H9 (cell line): ENCODE measurements at regions not wholly inside any gene's neighbourhood (a gene's known extent, or its start where the extent isn't known, plus 50 kb on each side); places are given as distances from the start of the nearest gene placed in this dataset.
"Not testable (repeated sequence)": the region's sequence is repeated elsewhere in the genome, so short reads cannot be mapped to it uniquely, and the experiment has no call there.

Experiments
- DNase-seq: peaks from one replicate; pipeline ENCODE4 v3.0.0-alpha.2; 2017
- H2AFZ ChIP-seq: one replicate; pipeline ENCODE4 v1.6.1; 2013; ENCODE audit warnings: mild to moderate bottlenecking, low read length, control low read depth, moderate library complexity
- H2AK5ac ChIP-seq: 2 replicates; pipeline ENCODE4 v1.6.1; 2013; ENCODE audit warnings: low read length, control low read depth, mixed read lengths; ENCODE audit not compliant: insufficient read length
- H2BK120ac ChIP-seq: one replicate; pipeline ENCODE4 v1.6.1; 2013; ENCODE audit warnings: low read depth, mild to moderate bottlenecking, low read length, control low read depth, inconsistent platforms; ENCODE audit not compliant: poor library complexity, severe bottlenecking
- H2BK12ac ChIP-seq: 2 replicates; pipeline ENCODE4 v1.6.1; 2013; ENCODE audit warnings: low read length, control low read depth, mixed read lengths, low read depth; ENCODE audit not compliant: insufficient read length
- H2BK15ac ChIP-seq: 2 replicates; pipeline ENCODE4 v1.6.1; 2013; ENCODE audit warnings: low read depth, low read length, control low read depth
- H2BK20ac ChIP-seq: one replicate; pipeline ENCODE4 v1.6.1; 2013; ENCODE audit warnings: low read depth, mild to moderate bottlenecking, low read length, control low read depth, inconsistent platforms; ENCODE audit not compliant: poor library complexity, severe bottlenecking
- H2BK5ac ChIP-seq: 2 replicates; pipeline ENCODE4 v1.6.1; 2013; ENCODE audit warnings: low read length, control low read depth, mixed read lengths; ENCODE audit not compliant: insufficient read length
- H3K14ac ChIP-seq: 2 replicates; pipeline ENCODE4 v1.6.1; 2013; ENCODE audit warnings: low read length, control low read depth; ENCODE audit not compliant: insufficient read depth
- H3K18ac ChIP-seq: 2 replicates; pipeline ENCODE4 v1.6.1; 2013; ENCODE audit warnings: low read depth, mild to moderate bottlenecking, mixed read lengths, low read length, control low read depth; ENCODE audit not compliant: insufficient read length
- H3K23ac ChIP-seq: 2 replicates; pipeline ENCODE4 v1.6.1; 2013; ENCODE audit warnings: low read length, control low read depth, mixed read lengths, low read depth; ENCODE audit not compliant: insufficient read length
- H3K23me2 ChIP-seq: 2 replicates; pipeline ENCODE4 v1.6.1; 2013; ENCODE audit warnings: low read depth, mild to moderate bottlenecking, mixed read lengths, low read length, control low read depth; ENCODE audit not compliant: insufficient read length, poor library complexity, severe bottlenecking
- H3K27ac ChIP-seq: 2 replicates; pipeline ENCODE4 v1.5.1; 2013; ENCODE audit warnings: low read length, control low read depth, mixed read lengths, low read depth; ENCODE audit not compliant: insufficient read length
- H3K27me3 ChIP-seq: 2 replicates; pipeline ENCODE4 v1.6.1; 2013; ENCODE audit warnings: low read length, control low read depth, inconsistent platforms; ENCODE audit not compliant: insufficient read depth
- H3K4ac ChIP-seq: 2 replicates; pipeline ENCODE4 v1.6.1; 2013; ENCODE audit warnings: low read depth, mild to moderate bottlenecking, control low read depth, inconsistent platforms, low read length, moderate library complexity
- H3K4me1 ChIP-seq: 2 replicates; pipeline ENCODE4 v1.6.1; 2013; ENCODE audit warnings: low read length, control low read depth, inconsistent platforms; ENCODE audit not compliant: insufficient read depth
- H3K4me2 ChIP-seq: 2 replicates; pipeline ENCODE4 v1.6.1; 2013; ENCODE audit warnings: low read length, control low read depth, mixed read lengths; ENCODE audit not compliant: insufficient read length, insufficient read depth
- H3K56ac ChIP-seq: 2 replicates; pipeline ENCODE4 v1.6.1; 2013; ENCODE audit warnings: low read depth, mild to moderate bottlenecking, mixed read lengths, low read length, control low read depth; ENCODE audit not compliant: insufficient read length
- H3K79me1 ChIP-seq: 2 replicates; pipeline ENCODE4 v1.6.1; 2013; ENCODE audit warnings: low read depth, mild to moderate bottlenecking, moderate library complexity, low read length, control low read depth, inconsistent platforms; ENCODE audit not compliant: insufficient read depth, poor library complexity, severe bottlenecking
- H3K79me2 ChIP-seq: 2 replicates; pipeline ENCODE4 v1.6.1; 2013; ENCODE audit warnings: low read length, control low read depth, inconsistent platforms; ENCODE audit not compliant: insufficient read depth
- H3K9ac ChIP-seq: 2 replicates; pipeline ENCODE4 v1.6.1; 2013; ENCODE audit warnings: low read length, control low read depth, mixed read lengths; ENCODE audit not compliant: insufficient read length; ENCODE audit errors: extremely low read depth
- H3K9me3 ChIP-seq: one replicate; pipeline ENCODE4 v1.6.1; 2013; ENCODE audit warnings: low read depth, low read length, inconsistent platforms; ENCODE audit not compliant: control insufficient read depth
- H3T11ph ChIP-seq: one replicate; pipeline ENCODE4 v1.6.1; 2013; ENCODE audit warnings: mild to moderate bottlenecking, low read length, control low read depth, inconsistent platforms
- H4K20me1 ChIP-seq: one replicate; pipeline ENCODE4 v1.6.1; 2013; ENCODE audit not compliant: control insufficient read depth, insufficient read length, insufficient read depth
- H4K5ac ChIP-seq: 2 replicates; pipeline ENCODE4 v1.6.1; 2013; ENCODE audit warnings: low read depth, mild to moderate bottlenecking, mixed read lengths, low read length, control low read depth; ENCODE audit not compliant: insufficient read length
- H4K8ac ChIP-seq: replicated peaks from 2 replicates; pipeline ENCODE4 v1.6.1; 2013; ENCODE audit warnings: low read length, control low read depth, mixed read lengths, low read depth; ENCODE audit not compliant: insufficient read length
- H4K91ac ChIP-seq: 2 replicates; pipeline ENCODE4 v1.6.1; 2013; ENCODE audit warnings: low read depth, mild to moderate bottlenecking, moderate library complexity, mixed read lengths, low read length, control low read depth; ENCODE audit not compliant: insufficient read length
- H3K27ac Mint-ChIP-seq, 3 experiments: 2 replicates in 2 of 3; 3 replicates in 1 of 3; pipeline ENCODE4 v1.8.0; 2020 to 2021; ENCODE audit warnings: mixed read lengths in 3 of 3, mild to moderate bottlenecking in 1 of 3, moderate library complexity in 1 of 3
- H3K27me3 Mint-ChIP-seq: 2 replicates; pipeline ENCODE4 v1.8.0; 2021; ENCODE audit warnings: low read depth, mild to moderate bottlenecking, moderate library complexity, mixed read lengths
- H3K36me3 Mint-ChIP-seq, 3 experiments: 2 replicates in 2 of 3; 3 replicates in 1 of 3; pipeline ENCODE4 v1.8.0; 2020 to 2021; ENCODE audit warnings: low read depth in 3 of 3, mixed read lengths in 3 of 3; ENCODE audit not compliant: insufficient read depth in 1 of 3
- H3K4me1 Mint-ChIP-seq, 2 experiments: 2 replicates each; pipeline ENCODE4 v1.8.0; 2020; ENCODE audit warnings: mixed read lengths in 2 of 2
- H3K4me3 Mint-ChIP-seq, 2 experiments: 2 replicates in 1 of 2; 3 replicates in 1 of 2; pipeline ENCODE4 v1.8.0; 2020 to 2021; ENCODE audit warnings: mild to moderate bottlenecking in 2 of 2, mixed read lengths in 2 of 2, moderate library complexity in 1 of 2
- H3K9me3 Mint-ChIP-seq, 2 experiments: 2 replicates in 1 of 2; 3 replicates in 1 of 2; pipeline ENCODE4 v1.8.0; 2020; ENCODE audit warnings: mild to moderate bottlenecking in 2 of 2, mixed read lengths in 2 of 2, moderate library complexity in 1 of 2
- CTCF ChIP-seq: fragments of 200-600 bp; sonication (generic); conservative IDR thresholded peaks from 3 replicates; pipeline ENCODE4 v1.8.0; 2021; ENCODE audit warnings: antibody characterized with exemption, mild to moderate bottlenecking
- WGBS: extraction: QIAGEN DNeasy Blood & Tissue Kit; methylation state at CpG from one replicate; pipeline ENCODE4 v1.1.7; 2013; ENCODE audit warnings: missing lambda C conversion rate, low lambda C conversion rate, mixed read lengths; ENCODE audit not compliant: insufficient read length; ENCODE audit errors: extremely low coverage; 5-methylcytosine and 5-hydroxymethylcytosine counted together

GRCh38 chr2:126050991-126051736, 604.8 kb upstream of the GYPC start:
- Histone ChIP-seq H3K23ac (no peak overlapping the region), H3K79me1 (no peaks in the 10 kb centered on the region), H3T11ph (no peak overlapping the region), H3K9me3 (no peaks in the 10 kb centered on the region), H2BK12ac (no peak overlapping the region), H2BK120ac (no peak overlapping the region), H3K27me3 (no peaks in the 10 kb centered on the region), H3K79me2 (no peaks in the 10 kb centered on the region), H3K56ac (no peak overlapping the region), H2BK20ac (no peak overlapping the region), H3K14ac (no peak overlapping the region), H3K9ac (no peak overlapping the region), H3K18ac (no peak overlapping the region), H3K4ac (no peak overlapping the region), H4K8ac (no peak overlapping the region), H2AFZ (no peak overlapping the region), H4K20me1 (no peaks in the 10 kb centered on the region), H3K27ac (no peak overlapping the region), H2AK5ac (no peak overlapping the region), H3K4me2 (no peak overlapping the region), H4K5ac (no peak overlapping the region), H4K91ac (no peak overlapping the region), H2BK15ac (no peak overlapping the region), H2BK5ac (no peak overlapping the region), H3K23me2 (no peaks in the 10 kb centered on the region), H3K4me1 (no peaks in the 10 kb centered on the region)
- H3K4me3 Mint-ChIP-seq: no peak overlapping the region
- no peaks in the 10 kb centered on the region for H3K27me3 Mint-ChIP-seq
- no peak overlapping the region for H3K27ac Mint-ChIP-seq
- no peak for DNase-seq
- WGBS: no CpG with 5 or more reads among the region's 7 CpGs
- H3K4me1 Mint-ChIP-seq: no peaks in the 10 kb centered on the region
- H3K36me3 Mint-ChIP-seq: peaks cover 12 to 33% (median 15%) of the 10 kb centered on the region in 3 experiments
- peaks cover 25 to 28% of the 10 kb centered on the region in 2 experiments for H3K9me3 Mint-ChIP-seq
- TF ChIP-seq CTCF: no peak

GRCh38 chr2:126051737-126052240, 604.2 kb upstream of the GYPC start:
- H3K14ac ChIP-seq, H3K79me1 ChIP-seq, H3K23me2 ChIP-seq, H3K56ac ChIP-seq, H3K79me2 ChIP-seq, H3K4me3 Mint-ChIP-seq, H3K4ac ChIP-seq, H3K23ac ChIP-seq, H3K27ac Mint-ChIP-seq, H2BK15ac ChIP-seq, H2BK120ac ChIP-seq, H3K27ac ChIP-seq, H3K4me2 ChIP-seq, H4K91ac ChIP-seq, H3K4me1 ChIP-seq, H4K5ac ChIP-seq, H4K8ac ChIP-seq, H3K27me3 Mint-ChIP-seq, H2AFZ ChIP-seq, H2BK5ac ChIP-seq, H2BK12ac ChIP-seq, H3K18ac ChIP-seq, H3K27me3 ChIP-seq, H4K20me1 ChIP-seq, H2AK5ac ChIP-seq, H3K4me1 Mint-ChIP-seq, H3T11ph ChIP-seq, H2BK20ac ChIP-seq, H3K9me3 ChIP-seq, DNase-seq, H3K9ac ChIP-seq: not testable (repeated sequence)
- H3K36me3 Mint-ChIP-seq: peaks cover 12 to 33% (median 15%) of the 10 kb centered on the region in 3 experiments
- H3K9me3 Mint-ChIP-seq: peaks cover 25 to 28% of the 10 kb centered on the region in 2 experiments
- no CpG with 5 or more reads among the region's 6 CpGs for WGBS
